GM10266 (cell line): ENCODE measurements at regions not wholly inside any gene's neighbourhood (a gene's known extent, or its start where the extent isn't known, plus 50 kb on each side); places are given as distances from the start of the nearest gene placed in this dataset.

Experiments
- DNase-seq: peaks from one replicate; pipeline ENCODE4 v3.0.0; 2012; ENCODE audit errors: extremely low spot score
- TF ChIP-seq, protein P1 (sequence below): IDR thresholded peaks from 2 replicates; pipeline ENCODE4 v1.5.1; 2012; ENCODE audit warnings: mild to moderate bottlenecking, low read depth; ENCODE audit not compliant: control insufficient read depth, insufficient read depth; ENCODE audit errors: missing control alignments

DNA sequence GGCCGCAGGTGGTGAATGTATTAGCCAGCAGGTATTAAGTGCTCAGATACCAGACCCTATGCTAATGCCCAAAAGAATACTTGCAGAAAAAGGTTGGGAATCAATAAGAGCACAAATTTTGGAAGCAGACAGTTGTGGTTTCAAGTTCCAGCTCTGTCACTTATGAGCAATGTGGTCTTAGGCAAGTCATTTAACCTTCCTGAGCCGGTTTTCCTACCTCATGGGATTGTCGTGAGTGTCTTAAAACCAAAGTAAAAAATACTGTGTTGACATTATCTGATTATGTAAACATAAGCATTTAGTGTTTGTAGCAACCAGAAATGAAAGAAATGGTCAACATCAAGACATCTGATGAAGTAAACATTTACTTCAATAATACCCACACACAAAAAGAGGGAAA, 93.0 kb upstream of the CHST9 start:
- DNase-seq, result no peak
- TF ChIP-seq, protein P1, sequence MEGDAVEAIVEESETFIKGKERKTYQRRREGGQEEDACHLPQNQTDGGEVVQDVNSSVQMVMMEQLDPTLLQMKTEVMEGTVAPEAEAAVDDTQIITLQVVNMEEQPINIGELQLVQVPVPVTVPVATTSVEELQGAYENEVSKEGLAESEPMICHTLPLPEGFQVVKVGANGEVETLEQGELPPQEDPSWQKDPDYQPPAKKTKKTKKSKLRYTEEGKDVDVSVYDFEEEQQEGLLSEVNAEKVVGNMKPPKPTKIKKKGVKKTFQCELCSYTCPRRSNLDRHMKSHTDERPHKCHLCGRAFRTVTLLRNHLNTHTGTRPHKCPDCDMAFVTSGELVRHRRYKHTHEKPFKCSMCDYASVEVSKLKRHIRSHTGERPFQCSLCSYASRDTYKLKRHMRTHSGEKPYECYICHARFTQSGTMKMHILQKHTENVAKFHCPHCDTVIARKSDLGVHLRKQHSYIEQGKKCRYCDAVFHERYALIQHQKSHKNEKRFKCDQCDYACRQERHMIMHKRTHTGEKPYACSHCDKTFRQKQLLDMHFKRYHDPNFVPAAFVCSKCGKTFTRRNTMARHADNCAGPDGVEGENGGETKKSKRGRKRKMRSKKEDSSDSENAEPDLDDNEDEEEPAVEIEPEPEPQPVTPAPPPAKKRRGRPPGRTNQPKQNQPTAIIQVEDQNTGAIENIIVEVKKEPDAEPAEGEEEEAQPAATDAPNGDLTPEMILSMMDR, result no peak

DNA sequence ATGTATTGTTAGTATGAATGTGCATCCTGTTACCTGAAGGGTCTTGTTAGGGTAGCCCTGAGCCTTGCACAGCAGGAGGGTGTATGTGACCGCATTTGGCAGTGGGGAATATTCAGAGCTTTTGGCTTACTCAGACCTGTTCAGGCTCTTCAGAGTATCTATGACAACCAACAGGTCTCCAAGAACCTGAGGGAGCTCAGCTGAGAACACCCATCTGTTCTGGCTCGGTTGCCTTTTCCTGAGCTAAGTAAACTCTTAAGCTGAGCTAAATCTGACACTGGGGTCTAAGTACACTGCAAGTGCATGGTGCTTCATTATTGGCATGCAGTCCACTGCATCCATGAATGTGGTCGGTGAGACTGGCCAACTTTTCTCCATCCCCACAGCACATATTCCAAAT, 92.4 kb upstream of the CHST9 start:
- TF ChIP-seq, protein P1, result no peak
- DNase-seq, result no peak

DNA sequence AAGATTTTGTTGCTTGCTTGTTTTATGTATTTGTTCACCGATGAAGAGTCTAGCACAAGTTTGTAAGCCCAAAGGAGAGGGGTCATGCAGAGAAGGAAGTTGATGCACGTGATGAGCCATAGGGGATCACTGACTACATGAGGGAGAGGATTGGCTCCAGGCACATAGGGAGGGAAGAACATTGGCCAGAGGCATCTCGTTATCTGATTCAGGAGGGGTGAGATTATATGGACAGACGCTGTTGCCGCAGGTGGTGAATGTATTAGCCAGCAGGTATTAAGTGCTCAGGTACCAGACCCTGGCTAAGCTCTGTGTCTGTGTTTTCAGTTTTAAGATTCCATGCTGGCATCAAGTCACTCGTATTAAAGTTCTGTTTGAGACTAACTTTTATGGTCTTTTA, 91.8 kb upstream of the CHST9 start:
- DNase-seq, result no peak
- TF ChIP-seq, protein P1, result no peak

DNA sequence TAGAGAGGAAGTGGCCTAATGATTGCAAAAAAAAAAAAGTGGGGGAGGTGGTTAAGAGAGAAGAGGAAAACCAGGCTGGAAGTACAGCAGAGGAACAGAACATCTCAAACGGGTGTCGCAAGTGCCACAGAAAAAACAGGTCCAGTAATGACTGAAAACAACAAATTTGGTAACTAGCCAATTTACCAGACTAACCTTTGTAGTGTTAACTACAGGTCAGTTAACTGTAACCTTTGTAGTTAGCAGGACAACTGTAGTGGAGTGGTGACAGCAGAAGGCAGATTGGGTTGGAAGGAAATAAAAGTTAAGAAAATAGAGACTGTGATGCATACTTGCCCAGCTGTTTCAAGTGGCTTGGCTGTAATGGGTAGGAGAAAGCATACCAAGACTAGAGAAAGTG, 91.4 kb upstream of the CHST9 start:
- TF ChIP-seq, protein P1, result no peak
- DNase-seq, result no peak

DNA sequence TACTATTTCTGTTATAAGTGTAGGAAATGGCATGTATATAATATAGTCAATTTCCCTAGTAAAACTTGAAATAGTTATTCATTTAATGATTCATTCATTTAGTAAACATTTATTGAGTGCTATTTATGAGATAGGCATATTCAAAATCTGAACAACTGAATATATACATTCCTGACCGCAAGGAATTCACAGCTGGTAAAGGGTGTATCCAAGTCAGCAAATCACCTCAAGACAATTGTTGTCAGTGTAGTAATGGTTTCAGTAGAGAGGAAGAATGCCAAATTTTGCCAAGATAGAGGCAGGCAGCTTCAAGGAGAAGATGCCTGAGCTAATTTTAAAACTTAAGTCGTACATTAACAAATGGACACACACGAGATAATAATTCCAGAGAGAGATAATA, 89.8 kb upstream of the CHST9 start:
- DNase-seq, result no peak
- TF ChIP-seq, protein P1, result no peak

DNA sequence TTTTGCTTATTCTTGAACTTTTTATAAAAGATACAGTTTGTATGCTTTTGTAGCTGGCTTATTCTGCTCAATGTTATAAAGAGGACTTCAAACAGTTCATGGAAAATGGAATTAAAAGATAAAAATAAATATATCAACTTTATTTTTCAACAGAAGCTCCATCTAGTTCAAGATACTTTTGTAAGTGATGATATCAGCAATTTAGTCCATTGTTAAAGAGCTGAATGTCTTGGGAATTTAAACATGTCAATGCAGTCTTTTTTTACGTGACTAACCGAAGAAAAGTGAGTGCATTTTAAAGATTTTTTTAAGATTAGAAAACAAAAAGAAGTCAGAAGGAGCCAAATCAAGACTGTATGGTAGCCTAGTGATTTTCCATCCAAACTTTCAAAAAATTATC, 85.4 kb upstream of the CHST9 start:
- DNase-seq, result no peak
- TF ChIP-seq, protein P1, result no peak

DNA sequence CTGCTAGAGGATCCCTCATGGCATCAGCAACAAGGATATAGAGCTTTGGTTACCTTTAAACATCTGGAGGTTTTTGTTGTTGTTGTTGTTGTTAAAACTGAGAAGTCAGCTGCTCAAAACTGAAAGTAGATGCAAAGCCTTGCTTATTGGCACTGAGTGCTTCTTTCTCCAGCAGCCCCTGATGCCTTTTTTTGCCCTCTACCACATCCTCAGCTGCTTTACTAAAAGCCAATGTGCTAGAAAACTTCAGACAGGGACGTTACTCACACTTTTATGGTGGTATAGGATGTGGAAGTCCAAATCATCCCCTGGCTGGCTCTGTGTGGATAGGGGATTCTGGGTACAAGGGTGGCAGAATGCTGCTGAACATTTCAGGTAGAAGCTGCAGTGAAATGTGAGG, 78.3 kb upstream of the CHST9 start:
- no peak for DNase-seq
- TF ChIP-seq, protein P1, result no peak
